ENCODE measurements at regions not wholly inside any gene's neighbourhood (a gene's known extent, or its start where the extent isn't known, plus 50 kb on each side); places are given as distances from the start of the nearest gene placed in this dataset.

GRCh38 chr5:125010356-125010755 lies 263.9 kb upstream of the ZNF608 start:
- TF ChIP-seq POLR2A (IDR thresholded peaks at IDR 0.05; ENCODE audit: low read depth, low read length), result no peak
- no peak for TF ChIP-seq CTCF (IDR thresholded peaks at IDR 0.05; ENCODE audit: extremely low read depth in 1 of 2, insufficient read depth in 1 of 2, low read depth in 1 of 2, low read length in 2 of 2)
- no peak for TF ChIP-seq POLR2AphosphoS5 (IDR thresholded peaks at IDR 0.05; ENCODE audit: insufficient read depth, low read depth, low read length)
- no peak for TF ChIP-seq MAX (IDR thresholded peaks at IDR 0.05; ENCODE audit: insufficient read depth, insufficient read length)
- no peak for TF ChIP-seq EZH2 (IDR thresholded peaks at IDR 0.05; ENCODE audit: borderline replicate concordance, low read depth, low read length, severe bottlenecking)
- no peak for TF ChIP-seq FOS (IDR thresholded peaks at IDR 0.05; ENCODE audit: borderline replicate concordance, insufficient read depth, low read length)

Data from endothelial cell of umbilical vein (primary cell).